ENCODE measurements at regions not wholly inside any gene's neighbourhood (a gene's known extent, or its start where the extent isn't known, plus 50 kb on each side); places are given as distances from the start of the nearest gene placed in this dataset.

GRCh38 chr15:93501946-93502345 is 412.9 kb upstream of the RGMA start:
- TF ChIP-seq EZH2 (IDR thresholded peaks at IDR 0.05; ENCODE audit: borderline replicate concordance): no peak
- TF ChIP-seq EZH2phosphoT487 (IDR thresholded peaks at IDR 0.05; ENCODE audit: low read depth, severe bottlenecking, unreplicated experiment): no peak
- TF ChIP-seq CTCF (IDR thresholded peaks at IDR 0.05; ENCODE audit: poor library complexity): no peak
- WGBS (ENCODE audit: low lambda C conversion rate, missing lambda C conversion rate): 94% methylated on average over 2 of the region's 2 CpGs
- Histone ChIP-seq H2AFZ (no peak overlapping the region), H3K9me3 (ENCODE audit: low read depth) (no peaks in the 10 kb centered on the region), H3K27me3 (no peaks in the 10 kb centered on the region), H3K9me2 (replicated peaks; ENCODE audit: insufficient read depth) (no peaks in the 10 kb centered on the region), H3K4me3 (no peak overlapping the region), H3K4me2 (no peak overlapping the region), H3K27ac (no peak overlapping the region), H4K20me1 (ENCODE audit: insufficient read depth, poor library complexity, severe bottlenecking) (no peaks in the 10 kb centered on the region), H3K36me3 (replicated peaks; ENCODE audit: insufficient read depth, low read depth) (no peaks in the 10 kb centered on the region), H3K79me2 (no peaks in the 10 kb centered on the region), H3K4me1 (ENCODE audit: insufficient read depth) (no peaks in the 10 kb centered on the region)
- DNase-seq (ENCODE audit: low spot score): no peak

- H3K4me1 ChIP-seq (ENCODE audit: insufficient read depth): no peaks in the 10 kb centered on the region
- no peaks in the 10 kb centered on the region for H3K9me3 ChIP-seq (ENCODE audit: low read depth)
- H4K20me1 ChIP-seq (ENCODE audit: insufficient read depth, poor library complexity, severe bottlenecking): no peaks in the 10 kb centered on the region
- no peak overlapping the region for H3K4me3 ChIP-seq
- WGBS (ENCODE audit: low lambda C conversion rate, missing lambda C conversion rate): 25% methylated on average over 2 of the region's 2 CpGs
- no peaks in the 10 kb centered on the region for H3K36me3 ChIP-seq (replicated peaks; ENCODE audit: insufficient read depth, low read depth)
- H3K27me3 ChIP-seq: no peaks in the 10 kb centered on the region
- H3K27ac ChIP-seq: no peak overlapping the region
- DNase-seq (ENCODE audit: low spot score): no peak
- H3K4me2 ChIP-seq: no peak overlapping the region
- H3K9me2 ChIP-seq (replicated peaks; ENCODE audit: insufficient read depth): no peaks in the 10 kb centered on the region
- H3K79me2 ChIP-seq: no peaks in the 10 kb centered on the region
- TF ChIP-seq EZH2phosphoT487 (IDR thresholded peaks at IDR 0.05; ENCODE audit: low read depth, severe bottlenecking, unreplicated experiment) (no peak), CTCF (IDR thresholded peaks at IDR 0.05; ENCODE audit: poor library complexity) (no peak), EZH2 (IDR thresholded peaks at IDR 0.05; ENCODE audit: borderline replicate concordance) (no peak)
- no peak overlapping the region for H2AFZ ChIP-seq
Measured at GRCh38 chr15:93500155-93500554, 411.1 kb upstream of the RGMA start.

GRCh38 chr15:93497291-93497690 is 408.3 kb upstream of the RGMA start:
- no peaks in the 10 kb centered on the region for H3K27me3 ChIP-seq
- WGBS (ENCODE audit: low lambda C conversion rate, missing lambda C conversion rate): 84% methylated on average over 2 of the region's 2 CpGs

More at GRCh38 chr15:93497291-93497690, 408.3 kb upstream of the RGMA start:
- no peak overlapping the region for H3K4me2 ChIP-seq
- no peaks in the 10 kb centered on the region for H3K36me3 ChIP-seq (replicated peaks; ENCODE audit: insufficient read depth, low read depth)
- no peaks in the 10 kb centered on the region for H3K4me1 ChIP-seq (ENCODE audit: insufficient read depth)
- no peak for TF ChIP-seq CTCF (IDR thresholded peaks at IDR 0.05; ENCODE audit: poor library complexity)
- TF ChIP-seq EZH2 (IDR thresholded peaks at IDR 0.05; ENCODE audit: borderline replicate concordance): no peak
- TF ChIP-seq EZH2phosphoT487 (IDR thresholded peaks at IDR 0.05; ENCODE audit: low read depth, severe bottlenecking, unreplicated experiment): no peak
- H3K27ac ChIP-seq: no peak overlapping the region
- no peaks in the 10 kb centered on the region for H4K20me1 ChIP-seq (ENCODE audit: insufficient read depth, poor library complexity, severe bottlenecking)
- DNase-seq (ENCODE audit: low spot score): no peak
- no peaks in the 10 kb centered on the region for H3K9me2 ChIP-seq (replicated peaks; ENCODE audit: insufficient read depth)
- H3K4me3 ChIP-seq: no peak overlapping the region
- no peaks in the 10 kb centered on the region for H3K79me2 ChIP-seq
- H3K9me3 ChIP-seq (ENCODE audit: low read depth): no peaks in the 10 kb centered on the region
- no peak overlapping the region for H2AFZ ChIP-seq

Data from hepatocyte (in vitro differentiated cells).